Limb (tissue), 2 donors: ENCODE measurements at regions not wholly inside any gene's neighbourhood (a gene's known extent, or its start where the extent isn't known, plus 50 kb on each side); places are given as distances from the start of the nearest gene placed in this dataset.

Experiments
- DNase-seq, 2 donors: peaks; one replicate each; pipeline ENCODE4 v3.0.0-alpha.2; 2016; ENCODE audit errors: extremely low spot score in 2 of 2

GRCh38 chr12:71240946-71241345, 83.1 kb upstream of the TSPAN8 start:
- no peak for DNase-seq

- DNase-seq, result no peak
Measured at GRCh38 chr12:71239731-71240130, 81.9 kb upstream of the TSPAN8 start.

- DNase-seq, result no peak
Measured at GRCh38 chr12:71237128-71237527, 79.3 kb upstream of the TSPAN8 start.

- no peak for DNase-seq
Measured at GRCh38 chr12:71236133-71236660, 78.4 kb upstream of the TSPAN8 start.

- DNase-seq, result no peak
Measured at GRCh38 chr12:71233083-71233482, 75.3 kb upstream of the TSPAN8 start.

- DNase-seq, result no peak
Measured at GRCh38 chr12:71230542-71230941, 72.7 kb upstream of the TSPAN8 start.

GRCh38 chr12:71223139-71223538, 65.3 kb upstream of the TSPAN8 start:
- no peak for DNase-seq

- peak in 1 of 2 donors; percentile 29 for DNase-seq
Measured at GRCh38 chr12:71222436-71222835, 64.6 kb upstream of the TSPAN8 start.

- DNase-seq, result peak in 1 of 2 donors; percentile 38
Measured at GRCh38 chr12:71220260-71220659, 62.5 kb upstream of the TSPAN8 start.

GRCh38 chr12:71219224-71219623, 61.4 kb upstream of the TSPAN8 start:
- DNase-seq, result no peak

- peak in 1 of 2 donors; percentile 63 for DNase-seq
Measured at GRCh38 chr12:71218616-71219015, 60.8 kb upstream of the TSPAN8 start.

GRCh38 chr12:71216725-71217579, 59.2 kb upstream of the TSPAN8 start:
- no peak for DNase-seq

- DNase-seq, result no peak
Measured at GRCh38 chr12:71214511-71215285, 56.9 kb upstream of the TSPAN8 start.

- no peak for DNase-seq
Measured at GRCh38 chr12:71208053-71208685, 50.4 kb upstream of the TSPAN8 start.
